IMR-90 (cell line): ENCODE measurements at regions not wholly inside any gene's neighbourhood (a gene's known extent, or its start where the extent isn't known, plus 50 kb on each side); places are given as distances from the start of the nearest gene placed in this dataset.

Experiments
- ATAC-seq: fragments of 200-7000 bp; cut with Tn5 transposase; 2 replicates; pipeline ENCODE4 v1.9.1; 2020; ENCODE audit warnings: low read depth, mild to moderate bottlenecking, moderate library complexity
- BruUV-seq: library from RNA; stranded (reverse); fragments of 400-500 nt; replicated peaks from 2 replicates; lab custom pipeline; 2021; lab: Mats Ljungman, UMichigan
- CTCF ChIA-PET: fragments of 300-600 bp; formaldehyde crosslinking; extraction: SDS; loops from one replicate; lab custom pipeline; 2021; ENCODE audit warnings: antibody characterized with exemption; lab: Yijun Ruan, JAX
- POLR2A ChIA-PET: fragments of 300-600 bp; sonication (Branson Sonifier 250); formaldehyde crosslinking; loops from one replicate; lab custom pipeline; 2022; ENCODE audit warnings: antibody characterized with exemption; ENCODE audit not compliant: unreplicated experiment; lab: Charles Lee
- DNase-seq: peaks from one replicate; pipeline ENCODE4 v3.0.0; 2013
- H2AFZ ChIP-seq: replicated peaks from 2 replicates; pipeline ENCODE3; 2013; ENCODE audit warnings: low read length, mild to moderate bottlenecking; ENCODE audit not compliant: poor library complexity
- H2AK5ac ChIP-seq: 2 replicates; pipeline ENCODE4 v1.6.1; 2013; ENCODE audit warnings: low read depth, low read length, inconsistent platforms
- H2AK9ac ChIP-seq: replicated peaks from 2 replicates; pipeline ENCODE3; 2013; ENCODE audit warnings: mild to moderate bottlenecking, low read depth, low read length, moderate library complexity; ENCODE audit not compliant: poor library complexity
- H2BK120ac ChIP-seq: 2 replicates; pipeline ENCODE4 v1.6.1; 2013; ENCODE audit warnings: low read depth, low read length, inconsistent platforms
- H2BK15ac ChIP-seq: 3 replicates; pipeline ENCODE4 v1.6.1; 2013; ENCODE audit warnings: low read depth, low read length, inconsistent platforms
- H2BK20ac ChIP-seq: 2 replicates; pipeline ENCODE4 v1.6.1; 2013; ENCODE audit warnings: low read depth, mild to moderate bottlenecking, inconsistent platforms, low read length, moderate library complexity
- H2BK5ac ChIP-seq: 2 replicates; pipeline ENCODE4 v1.6.1; 2013; ENCODE audit warnings: mild to moderate bottlenecking, low read depth, low read length, inconsistent platforms; ENCODE audit not compliant: poor library complexity, severe bottlenecking
- H3K14ac ChIP-seq: replicated peaks from 2 replicates; pipeline ENCODE4 v1.6.1; 2013; ENCODE audit warnings: low read depth, low read length, inconsistent platforms
- H3K18ac ChIP-seq: 2 replicates; pipeline ENCODE4 v1.6.1; 2013; ENCODE audit warnings: low read depth, low read length, control low read depth
- H3K23ac ChIP-seq: 2 replicates; pipeline ENCODE4 v1.6.1; 2013; ENCODE audit warnings: low read depth, low read length, inconsistent platforms
- H3K27ac ChIP-seq: 2 replicates; pipeline ENCODE4 v1.5.1; 2013; ENCODE audit warnings: mild to moderate bottlenecking, control low read depth, low read length; ENCODE audit not compliant: insufficient read depth
- H3K27me3 ChIP-seq: 2 replicates; pipeline ENCODE4 v1.6.1; 2013; ENCODE audit warnings: low read length; ENCODE audit not compliant: control insufficient read depth, insufficient read depth
- H3K36me3 ChIP-seq: 2 replicates; pipeline ENCODE4 v1.6.1; 2013; ENCODE audit warnings: low read length, mixed read lengths; ENCODE audit not compliant: control insufficient read depth, insufficient read depth
- H3K4ac ChIP-seq: 2 replicates; pipeline ENCODE4 v1.6.1; 2013; ENCODE audit warnings: low read depth, low read length, inconsistent platforms
- H3K4me1 ChIP-seq: 2 replicates; pipeline ENCODE4 v1.6.1; 2013; ENCODE audit warnings: low read length, mixed read lengths; ENCODE audit not compliant: control insufficient read depth, insufficient read depth
- H3K4me2 ChIP-seq: 2 replicates; pipeline ENCODE4 v1.6.1; 2013; ENCODE audit warnings: low read depth, mild to moderate bottlenecking, control low read depth, low read length, moderate library complexity
- H3K4me3 ChIP-seq: 2 replicates; pipeline ENCODE4 v1.5.1; 2013; ENCODE audit warnings: low read depth, mild to moderate bottlenecking, control low read depth, low read length, moderate library complexity; ENCODE audit not compliant: insufficient read depth
- H3K56ac ChIP-seq: 2 replicates; pipeline ENCODE4 v1.6.1; 2013; ENCODE audit warnings: low read length, inconsistent platforms; ENCODE audit not compliant: insufficient read depth; ENCODE audit errors: extremely low read depth
- H3K79me1 ChIP-seq, 2 experiments: 2 replicates each; pipeline ENCODE4 v1.6.1; 2013; ENCODE audit warnings: low read length in 2 of 2, inconsistent platforms in 1 of 2, low read depth in 1 of 2
- H3K9ac ChIP-seq: 2 replicates; pipeline ENCODE4 v1.6.1; 2013; ENCODE audit warnings: low read depth, low read length, control low read depth
- H3K9me1 ChIP-seq: 2 replicates; pipeline ENCODE4 v1.6.1; 2013; ENCODE audit warnings: low read length, inconsistent platforms; ENCODE audit not compliant: insufficient read depth
- H3K9me3 ChIP-seq: 2 replicates; pipeline ENCODE4 v1.6.1; 2013; ENCODE audit warnings: low read length; ENCODE audit not compliant: control insufficient read depth, insufficient read depth
- H4K20me1 ChIP-seq: 2 replicates; pipeline ENCODE4 v1.6.1; 2013; ENCODE audit warnings: low read length, inconsistent platforms; ENCODE audit not compliant: insufficient read depth
- H4K5ac ChIP-seq: 2 replicates; pipeline ENCODE4 v1.6.1; 2013; ENCODE audit warnings: mild to moderate bottlenecking, low read depth, low read length, control low read depth
- H4K8ac ChIP-seq, 2 experiments: 2 replicates each; pipeline ENCODE4 v1.6.1; 2013; ENCODE audit warnings: low read depth in 2 of 2, low read length in 2 of 2, control low read depth in 1 of 2, inconsistent platforms in 1 of 2
- H4K91ac ChIP-seq: 2 replicates; pipeline ENCODE4 v1.6.1; 2013; ENCODE audit warnings: low read depth, low read length, inconsistent platforms; ENCODE audit not compliant: insufficient read depth
- CEBPB ChIP-seq: IDR thresholded peaks from 2 replicates; pipeline ENCODE4 v1.6.1; 2012; ENCODE audit warnings: low read depth, low read length, improper control_type of control experiment
- MAFK ChIP-seq: IDR thresholded peaks from 2 replicates; pipeline ENCODE4 v1.6.1; 2012; ENCODE audit warnings: low read depth, low read length, improper control_type of control experiment
- MXI1 ChIP-seq: IDR thresholded peaks from 2 replicates; pipeline ENCODE4 v1.6.1; 2012; ENCODE audit warnings: low read depth, mild to moderate bottlenecking, low read length, moderate library complexity, borderline replicate concordance
- SMC3 ChIP-seq: fragments of 150-350 bp; IDR thresholded peaks from 2 replicates; pipeline ENCODE4 v1.6.1; 2016; ENCODE audit warnings: low read depth, mild to moderate bottlenecking, antibody characterized with exemption, low read length, moderate library complexity
- dilution Hi-C: fragments of 300-500 bp; cut with HindIII; formaldehyde crosslinking; loops from one replicate; pipeline ENCODE4 v1.14.3; 2018; ENCODE audit warnings: low sequenced_read_pairs; ENCODE audit not compliant: unreplicated experiment
- in situ Hi-C: fragments of 300-500 bp; cut with MboI; formaldehyde crosslinking; loops from 3 replicates; pipeline ENCODE4 v1.14.3; 2019; ENCODE audit warnings: low sequenced_read_pairs, inconsistent platforms, mixed read lengths
- intact Hi-C: fragments of 100-400 bp; cut with micrococcal nuclease; formaldehyde crosslinking; loops from 2 replicates; pipeline ENCODE4 v1.10.0; 2022

DNA sequence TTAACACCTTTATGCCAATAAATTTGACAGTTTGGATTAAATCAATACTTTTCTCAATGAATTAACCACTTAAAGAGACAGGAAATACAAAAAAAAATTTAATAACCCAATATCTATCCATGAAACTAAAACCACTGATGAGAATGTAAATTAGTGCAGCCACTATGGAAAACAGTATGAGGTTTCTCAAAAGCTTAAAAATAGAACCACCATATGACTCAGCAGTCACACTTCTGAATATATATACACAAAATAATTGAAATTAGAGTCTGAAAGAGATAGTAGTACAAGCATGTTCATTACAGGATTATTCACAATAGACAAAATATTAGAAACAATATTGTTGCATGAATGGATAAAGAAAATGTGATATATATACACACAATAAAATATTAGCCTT lies 382.1 kb upstream of the SETBP1 start:
- POLR2A ChIA-PET = no interaction called here
- Histone ChIP-seq H4K91ac (no peak overlapping the region), H3K14ac (no peak overlapping the region), H2BK20ac (no peak overlapping the region), H2BK15ac (no peak overlapping the region), H4K8ac (no peak overlapping the region), H2AK9ac (no peak overlapping the region), H2BK120ac (no peak overlapping the region), H3K27me3 (no peaks in the 10 kb centered on the region), H3K36me3 (no peaks in the 10 kb centered on the region), H3K4ac (no peak overlapping the region), H3K18ac (no peak overlapping the region), H3K4me3 (no peak overlapping the region), H3K4me2 (no peak overlapping the region), H3K9ac (no peak overlapping the region), H3K4me1 (no peaks in the 10 kb centered on the region), H2AFZ (no peak overlapping the region), H3K23ac (no peak overlapping the region), H3K27ac (no peak overlapping the region), H3K79me1 (no peaks in the 10 kb centered on the region), H4K20me1 (no peaks in the 10 kb centered on the region), H3K9me3 (no peaks in the 10 kb centered on the region), H3K9me1 (no peaks in the 10 kb centered on the region), H4K5ac (no peak overlapping the region), H2BK5ac (no peak overlapping the region), H3K56ac (no peak overlapping the region), H2AK5ac (no peak overlapping the region)
- no peak for TF ChIP-seq SMC3
- no peak for TF ChIP-seq MXI1
- no peak for TF ChIP-seq MAFK
- no peak for TF ChIP-seq CEBPB
- dilution Hi-C loops (no loop called here), in situ Hi-C loops (no loop called here), intact Hi-C loops (loop anchor here (5.0 kb wide), 1 partner anchor 261 kb away; no protein-coding TSS in a partner anchor)
- ATAC-seq (no peak), DNase-seq (no peak)
- BruUV-seq = no TSS peak
- CTCF ChIA-PET = no interaction called here
